Fibroblast of lung (primary cell): ENCODE measurements at regions not wholly inside any gene's neighbourhood (a gene's known extent, or its start where the extent isn't known, plus 50 kb on each side); places are given as distances from the start of the nearest gene placed in this dataset.

ENCODE experiments used
- EZH2 ChIP-seq: IDR thresholded peaks from 2 replicates; pipeline ENCODE4 v1.5.1; 2012; ENCODE audit warnings: low read length, control low read depth, mild to moderate bottlenecking; ENCODE audit errors: missing control alignments
- TF ChIP-seq, protein P1 (sequence below), 2 donors: IDR thresholded peaks in 1 of 2; conservative IDR thresholded peaks in 1 of 2; 1 replicate in 1 of 2; 2 replicates in 1 of 2; pipeline ENCODE4 v1.5.1; 2011 to 2012; ENCODE audit warnings: low read length in 2 of 2, control low read depth in 1 of 2, inconsistent platforms in 1 of 2, low read depth in 1 of 2, mild to moderate bottlenecking in 1 of 2

DNA sequence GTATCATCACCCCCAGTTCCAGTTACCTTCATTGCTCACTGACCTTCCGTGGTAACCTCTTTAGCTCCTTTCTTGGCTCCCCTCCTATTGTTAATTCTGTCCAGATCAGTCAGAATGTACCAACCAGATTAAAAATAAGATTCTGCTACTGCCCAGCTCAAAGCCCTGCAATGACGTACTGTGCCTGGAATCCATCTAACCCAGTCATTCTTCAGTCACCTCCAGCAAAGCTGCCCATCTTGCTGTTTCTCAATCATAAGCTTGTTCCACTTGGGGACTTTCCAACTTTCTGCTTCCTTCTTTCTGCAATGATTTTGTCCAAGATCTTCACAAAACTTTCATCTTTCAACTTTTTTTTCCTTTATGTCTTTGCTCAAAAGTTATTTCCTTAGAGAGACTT is 512.0 kb upstream of the ZNF385D start:
- TF ChIP-seq, protein P1, sequence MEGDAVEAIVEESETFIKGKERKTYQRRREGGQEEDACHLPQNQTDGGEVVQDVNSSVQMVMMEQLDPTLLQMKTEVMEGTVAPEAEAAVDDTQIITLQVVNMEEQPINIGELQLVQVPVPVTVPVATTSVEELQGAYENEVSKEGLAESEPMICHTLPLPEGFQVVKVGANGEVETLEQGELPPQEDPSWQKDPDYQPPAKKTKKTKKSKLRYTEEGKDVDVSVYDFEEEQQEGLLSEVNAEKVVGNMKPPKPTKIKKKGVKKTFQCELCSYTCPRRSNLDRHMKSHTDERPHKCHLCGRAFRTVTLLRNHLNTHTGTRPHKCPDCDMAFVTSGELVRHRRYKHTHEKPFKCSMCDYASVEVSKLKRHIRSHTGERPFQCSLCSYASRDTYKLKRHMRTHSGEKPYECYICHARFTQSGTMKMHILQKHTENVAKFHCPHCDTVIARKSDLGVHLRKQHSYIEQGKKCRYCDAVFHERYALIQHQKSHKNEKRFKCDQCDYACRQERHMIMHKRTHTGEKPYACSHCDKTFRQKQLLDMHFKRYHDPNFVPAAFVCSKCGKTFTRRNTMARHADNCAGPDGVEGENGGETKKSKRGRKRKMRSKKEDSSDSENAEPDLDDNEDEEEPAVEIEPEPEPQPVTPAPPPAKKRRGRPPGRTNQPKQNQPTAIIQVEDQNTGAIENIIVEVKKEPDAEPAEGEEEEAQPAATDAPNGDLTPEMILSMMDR (conservative IDR thresholded peaks at IDR 0.05 in 1 of 2, IDR thresholded peaks at IDR 0.05 in 1 of 2; ENCODE audit: low read depth in 1 of 2, low read length in 2 of 2): no peak
- TF ChIP-seq EZH2: no peak
